GM12864 (cell line): ENCODE measurements at regions not wholly inside any gene's neighbourhood (a gene's known extent, or its start where the extent isn't known, plus 50 kb on each side); places are given as distances from the start of the nearest gene placed in this dataset.

ENCODE experiments used
- DNase-seq: peaks from one replicate; pipeline ENCODE4 v3.0.0-alpha.2; 2011; ENCODE audit warnings: low read depth
- H3K4me3 ChIP-seq: 2 replicates; pipeline ENCODE4 v1.5.1; 2011; ENCODE audit warnings: mild to moderate bottlenecking, low read depth, low read length, control low read depth
- TF ChIP-seq, protein P1 (sequence below): IDR thresholded peaks from 2 replicates; pipeline ENCODE4 v1.5.1; 2011; ENCODE audit warnings: low read depth, mild to moderate bottlenecking, moderate library complexity, low read length, control low read depth, inconsistent platforms; ENCODE audit errors: missing control alignments

DNA sequence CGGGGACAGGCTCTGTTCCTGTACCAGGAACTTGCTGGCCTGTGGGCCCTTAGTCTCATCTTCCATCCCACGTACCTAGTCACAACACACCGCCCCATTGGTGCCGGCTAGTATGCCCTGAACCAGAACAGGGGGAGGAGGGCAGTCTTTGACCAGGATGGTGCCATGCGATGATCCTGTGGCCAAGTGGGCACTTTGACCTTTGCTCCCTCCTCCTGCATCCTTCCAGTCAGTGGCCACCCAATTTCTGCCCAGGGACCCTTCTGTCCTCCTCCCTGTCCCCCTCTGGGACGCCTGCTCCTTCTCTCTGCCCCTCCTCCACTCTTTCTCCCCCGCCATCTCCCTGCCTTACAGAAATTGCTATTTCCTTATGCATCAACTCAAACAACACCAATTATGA is 126.3 kb upstream of the CHST15 start:
- TF ChIP-seq, protein P1, sequence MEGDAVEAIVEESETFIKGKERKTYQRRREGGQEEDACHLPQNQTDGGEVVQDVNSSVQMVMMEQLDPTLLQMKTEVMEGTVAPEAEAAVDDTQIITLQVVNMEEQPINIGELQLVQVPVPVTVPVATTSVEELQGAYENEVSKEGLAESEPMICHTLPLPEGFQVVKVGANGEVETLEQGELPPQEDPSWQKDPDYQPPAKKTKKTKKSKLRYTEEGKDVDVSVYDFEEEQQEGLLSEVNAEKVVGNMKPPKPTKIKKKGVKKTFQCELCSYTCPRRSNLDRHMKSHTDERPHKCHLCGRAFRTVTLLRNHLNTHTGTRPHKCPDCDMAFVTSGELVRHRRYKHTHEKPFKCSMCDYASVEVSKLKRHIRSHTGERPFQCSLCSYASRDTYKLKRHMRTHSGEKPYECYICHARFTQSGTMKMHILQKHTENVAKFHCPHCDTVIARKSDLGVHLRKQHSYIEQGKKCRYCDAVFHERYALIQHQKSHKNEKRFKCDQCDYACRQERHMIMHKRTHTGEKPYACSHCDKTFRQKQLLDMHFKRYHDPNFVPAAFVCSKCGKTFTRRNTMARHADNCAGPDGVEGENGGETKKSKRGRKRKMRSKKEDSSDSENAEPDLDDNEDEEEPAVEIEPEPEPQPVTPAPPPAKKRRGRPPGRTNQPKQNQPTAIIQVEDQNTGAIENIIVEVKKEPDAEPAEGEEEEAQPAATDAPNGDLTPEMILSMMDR: no peak
- H3K4me3 ChIP-seq: no peak overlapping the region
- DNase-seq: no peak

GRCh38 chr10:124219062-124219461 is 125.7 kb upstream of the CHST15 start:
- DNase-seq: no peak
- TF ChIP-seq, protein P1: no peak
- H3K4me3 ChIP-seq: no peak overlapping the region

- TF ChIP-seq, protein P1: no peak
- H3K4me3 ChIP-seq: no peak overlapping the region
- DNase-seq: no peak
Measured at GRCh38 chr10:124217906-124218804, 124.8 kb upstream of the CHST15 start.

DNA sequence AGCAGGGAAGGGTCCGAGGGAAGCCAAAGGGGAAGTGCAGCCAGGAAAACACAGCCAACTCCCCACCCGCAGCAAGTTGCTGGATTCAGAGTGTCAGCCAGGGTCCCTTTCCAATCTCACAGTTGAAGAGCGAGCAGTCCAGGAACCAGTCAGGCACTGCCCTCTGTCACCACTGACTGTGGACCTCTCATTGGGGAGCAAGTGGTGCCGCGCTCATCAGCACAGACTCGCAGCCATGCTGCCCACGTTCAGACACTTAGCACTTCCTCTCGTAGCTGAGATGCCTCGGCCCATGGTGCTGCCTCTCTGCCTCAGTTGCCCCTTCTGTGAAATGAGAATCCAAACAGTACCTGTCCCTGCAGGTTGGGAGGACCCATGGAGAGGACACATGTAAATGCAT is 123.6 kb upstream of the CHST15 start:
- no peak overlapping the region for H3K4me3 ChIP-seq
- DNase-seq: no peak
- TF ChIP-seq, protein P1: no peak

DNA sequence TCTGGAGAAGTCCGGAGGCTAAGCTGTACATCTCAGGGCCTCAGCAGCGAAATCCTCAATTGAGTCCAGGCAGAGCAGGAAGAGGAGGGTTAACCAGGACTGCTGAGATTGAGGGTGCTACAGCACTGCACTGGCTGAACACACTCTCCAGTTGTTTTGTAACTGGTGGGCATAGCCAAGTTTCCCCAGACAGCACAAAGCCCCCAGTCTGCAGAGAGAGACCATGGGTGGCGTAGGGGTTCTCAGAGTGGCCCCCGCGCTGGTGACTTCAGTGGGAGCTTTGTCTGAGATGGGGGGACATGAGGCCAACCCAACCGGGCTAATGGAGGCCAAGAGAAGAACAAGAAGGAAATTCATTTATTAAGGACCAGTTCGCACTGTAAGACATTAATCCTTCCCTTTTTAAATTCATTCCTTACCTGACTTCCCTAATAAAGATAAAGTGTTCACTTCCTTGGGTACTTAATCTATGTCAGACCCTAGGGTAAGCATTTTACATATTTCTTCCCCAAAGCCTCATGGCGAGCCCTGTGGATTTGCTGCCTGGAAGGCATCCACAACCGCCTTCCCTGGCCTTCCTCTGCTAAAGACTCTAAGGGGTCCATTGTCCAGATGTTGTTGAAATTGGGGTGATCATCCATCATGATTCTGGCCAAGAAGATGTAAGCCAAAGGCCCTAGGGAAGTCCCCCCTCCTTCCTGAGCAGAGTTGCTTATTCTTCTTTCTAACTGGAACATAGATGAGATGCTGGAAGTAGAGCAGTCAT is 121.4 kb upstream of the CHST15 start:
- TF ChIP-seq, protein P1: no peak
- DNase-seq: no peak
- H3K4me3 ChIP-seq: no peak overlapping the region

- TF ChIP-seq, protein P1: no peak
- H3K4me3 ChIP-seq: no peak overlapping the region
- no peak for DNase-seq
Measured at GRCh38 chr10:124213899-124214510, 120.6 kb upstream of the CHST15 start.
